Effector memory CD8-positive, alpha-beta T cell (primary cell): ENCODE measurements at regions not wholly inside any gene's neighbourhood (a gene's known extent, or its start where the extent isn't known, plus 50 kb on each side); places are given as distances from the start of the nearest gene placed in this dataset.
"Not testable (repeated sequence)": the region's sequence is repeated elsewhere in the genome, so short reads cannot be mapped to it uniquely, and the experiment has no call there.

Experiments used
- ATAC-seq: fragments of 150-1000 bp; cut with Tn5 transposase; replicated peaks from 2 replicates; pipeline ENCODE4 v1.10.0; 2021; ENCODE audit warnings: mild to moderate bottlenecking, moderate library complexity
- DNase-seq, 3 experiments: peaks; one replicate each; pipeline ENCODE4 v3.0.0; 2021
- H3K27ac Mint-ChIP-seq, 2 donors: one replicate each; pipeline ENCODE4 v1.8.0; 2022; ENCODE audit warnings: mild to moderate bottlenecking in 2 of 2, mixed read lengths in 2 of 2, moderate library complexity in 2 of 2
- H3K27me3 Mint-ChIP-seq, 2 donors: one replicate each; pipeline ENCODE4 v1.8.0; 2022; ENCODE audit warnings: mixed read lengths in 2 of 2
- H3K36me3 Mint-ChIP-seq: one replicate; pipeline ENCODE4 v1.8.0; 2022; ENCODE audit warnings: mild to moderate bottlenecking, moderate library complexity, mixed read lengths; ENCODE audit not compliant: insufficient read depth
- H3K4me1 Mint-ChIP-seq, 2 donors: one replicate each; pipeline ENCODE4 v1.8.0; 2022; ENCODE audit warnings: low read depth in 2 of 2, mixed read lengths in 2 of 2
- H3K4me3 Mint-ChIP-seq, 2 donors: one replicate each; pipeline ENCODE4 v1.8.0; 2022; ENCODE audit warnings: mild to moderate bottlenecking in 2 of 2, mixed read lengths in 2 of 2, moderate library complexity in 2 of 2
- H3K9me3 Mint-ChIP-seq, 2 donors: one replicate each; pipeline ENCODE4 v1.8.0; 2022; ENCODE audit warnings: mixed read lengths in 2 of 2

DNA sequence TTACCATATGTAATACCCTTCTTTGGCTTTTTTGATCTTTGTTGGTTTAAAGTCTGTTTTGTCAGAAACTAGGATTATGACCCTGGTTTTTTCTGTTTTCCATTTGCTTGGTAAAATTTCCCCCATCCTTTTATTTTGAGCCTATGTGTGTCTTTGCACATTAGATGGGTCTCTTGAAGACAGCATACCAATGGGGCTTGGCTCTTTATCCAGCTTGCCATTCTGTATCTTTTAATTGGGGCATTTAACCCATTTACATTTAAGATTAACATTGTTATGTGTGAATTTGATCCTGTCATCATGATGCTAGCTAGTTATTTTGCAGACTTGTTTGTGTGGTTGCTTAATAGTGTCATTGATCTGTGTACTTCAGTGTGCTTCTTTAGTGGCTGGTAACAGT is 103.1 kb upstream of the PHF24 start:
- not testable (repeated sequence) for DNase-seq, H3K4me1 Mint-ChIP-seq, H3K36me3 Mint-ChIP-seq, H3K27ac Mint-ChIP-seq, H3K4me3 Mint-ChIP-seq, ATAC-seq, H3K9me3 Mint-ChIP-seq
- peaks cover 23 to 45% of the 10 kb centered on the region in 2 donors for H3K27me3 Mint-ChIP-seq

GRCh38 chr9:34830068-34830467 is 120.1 kb upstream of the CCL21 start:
- no peak overlapping the region for H3K4me3 Mint-ChIP-seq
- H3K4me1 Mint-ChIP-seq, result no peaks in the 10 kb centered on the region
- H3K27ac Mint-ChIP-seq, result no peak overlapping the region
- peaks cover 6 to 27% of the 10 kb centered on the region in 2 donors for H3K27me3 Mint-ChIP-seq
- ATAC-seq (no peak), DNase-seq (no peak)
- no peaks in the 10 kb centered on the region for H3K9me3 Mint-ChIP-seq
- no peaks in the 10 kb centered on the region for H3K36me3 Mint-ChIP-seq

GRCh38 chr9:34826999-34827538 is 117.1 kb upstream of the CCL21 start:
- Mint-ChIP-seq H3K27ac (no peak overlapping the region), H3K4me1 (no peaks in the 10 kb centered on the region), H3K9me3 (no peaks in the 10 kb centered on the region), H3K4me3 (no peak overlapping the region), H3K27me3 (peaks cover 15 to 39% of the 10 kb centered on the region in 2 donors), H3K36me3 (no peaks in the 10 kb centered on the region)
- ATAC-seq (no peak), DNase-seq (no peak)

GRCh38 chr9:34825775-34826174 is 115.8 kb upstream of the CCL21 start:
- Mint-ChIP-seq H3K36me3 (no peaks in the 10 kb centered on the region), H3K4me1 (no peaks in the 10 kb centered on the region), H3K27ac (no peak overlapping the region), H3K4me3 (no peak overlapping the region), H3K27me3 (peaks cover 10 to 32% of the 10 kb centered on the region in 2 donors), H3K9me3 (no peaks in the 10 kb centered on the region)
- no peak for DNase-seq
- no peak for ATAC-seq

DNA sequence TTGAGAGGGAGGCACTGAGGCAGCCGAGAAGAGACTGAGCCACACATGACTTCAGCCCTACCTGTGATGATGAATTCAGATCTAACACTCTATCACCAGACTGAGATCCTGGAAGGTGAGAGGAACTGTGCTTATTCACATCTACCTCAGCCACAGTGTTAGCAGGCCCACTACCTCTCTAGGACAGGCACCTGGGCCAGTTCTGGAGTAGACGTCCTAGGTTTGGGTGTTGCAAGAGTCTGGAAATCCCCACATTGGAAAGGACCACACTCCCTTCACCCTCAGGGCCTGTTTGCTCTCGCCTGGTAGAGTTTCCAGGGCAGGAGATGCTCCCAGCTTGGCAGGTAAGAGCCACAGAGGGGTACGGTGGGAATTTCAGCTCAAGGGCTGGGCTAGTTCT is 113.8 kb upstream of the CCL21 start:
- no peak overlapping the region for H3K27ac Mint-ChIP-seq
- no peaks in the 10 kb centered on the region for H3K9me3 Mint-ChIP-seq
- ATAC-seq (no peak), DNase-seq (no peak)
- H3K27me3 Mint-ChIP-seq, result peaks cover 20 to 28% of the 10 kb centered on the region in 2 donors
- H3K36me3 Mint-ChIP-seq, result no peaks in the 10 kb centered on the region
- H3K4me3 Mint-ChIP-seq, result no peak overlapping the region
- H3K4me1 Mint-ChIP-seq, result no peaks in the 10 kb centered on the region

GRCh38 chr9:34810187-34810524 is 100.2 kb upstream of the CCL21 start:
- H3K27me3 Mint-ChIP-seq, result peaks cover 61 to 88% of the 10 kb centered on the region in 2 donors

GRCh38 chr9:34809504-34810186 is 99.7 kb upstream of the CCL21 start:
- no peaks in the 10 kb centered on the region for H3K36me3 Mint-ChIP-seq
- ATAC-seq (no peak), DNase-seq (no peak)
- H3K9me3 Mint-ChIP-seq, result no peaks in the 10 kb centered on the region
- H3K4me1 Mint-ChIP-seq, result no peaks in the 10 kb centered on the region
- no peak overlapping the region for H3K4me3 Mint-ChIP-seq
- H3K27ac Mint-ChIP-seq, result no peak overlapping the region
- H3K27me3 Mint-ChIP-seq, result peaks cover 61 to 86% of the 10 kb centered on the region in 2 donors

More at GRCh38 chr9:34810187-34810524, 100.2 kb upstream of the CCL21 start:
- Mint-ChIP-seq H3K4me3 (no peak overlapping the region), H3K4me1 (no peaks in the 10 kb centered on the region), H3K27ac (no peak overlapping the region), H3K36me3 (no peaks in the 10 kb centered on the region), H3K9me3 (no peaks in the 10 kb centered on the region)
- DNase-seq, result no peak
- no peak for ATAC-seq

- Mint-ChIP-seq H3K27me3 (peaks cover 55 to 59% of the 10 kb centered on the region in 2 donors), H3K9me3 (no peaks in the 10 kb centered on the region), H3K4me1 (no peaks in the 10 kb centered on the region), H3K27ac (no peak overlapping the region), H3K4me3 (no peak overlapping the region), H3K36me3 (no peaks in the 10 kb centered on the region)
- ATAC-seq, result no peak
- no peak for DNase-seq
Observed at GRCh38 chr9:34802916-34803315, 93.0 kb upstream of the CCL21 start.

DNA sequence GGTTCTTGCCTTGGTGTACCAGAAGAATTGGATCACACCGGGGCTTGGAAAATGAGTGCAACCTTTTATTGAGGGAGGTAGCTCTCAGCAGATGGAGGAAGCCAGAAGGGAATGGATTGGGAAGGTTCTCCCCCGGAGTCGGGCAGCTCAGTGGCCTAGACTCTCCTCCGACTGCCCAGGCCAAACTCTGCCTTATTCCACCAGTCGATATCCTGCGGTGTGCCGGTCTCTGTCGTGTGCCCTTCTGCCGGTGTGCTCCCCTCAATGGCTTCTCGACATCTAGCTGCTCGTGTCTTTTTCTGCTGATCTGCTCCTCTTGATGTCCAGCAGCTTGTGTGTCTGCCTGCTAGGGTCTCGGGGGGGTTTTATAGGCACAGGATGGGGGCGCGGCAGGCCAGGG is 87.4 kb upstream of the CCL21 start:
- no peak overlapping the region for H3K27ac Mint-ChIP-seq
- H3K4me1 Mint-ChIP-seq, result no peaks in the 10 kb centered on the region

DNA sequence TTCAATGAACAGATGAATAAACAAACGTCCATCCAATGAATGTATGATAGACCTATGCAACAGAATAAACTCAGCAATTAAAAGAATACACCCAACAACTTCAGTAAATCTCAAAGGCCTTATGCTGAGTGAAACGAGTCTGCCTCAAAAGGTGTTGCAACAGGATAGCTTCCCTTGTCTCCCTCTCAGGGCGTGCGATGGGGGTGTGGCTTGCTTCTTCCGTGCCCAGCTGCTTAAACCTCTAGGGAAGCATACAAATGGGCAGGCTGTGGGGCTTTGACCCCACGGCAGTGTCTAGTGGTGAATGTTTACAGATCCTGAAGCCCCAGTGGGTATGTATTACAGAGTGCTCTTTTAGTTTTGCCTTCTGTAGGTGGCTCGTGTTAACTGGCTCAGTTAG is 87.0 kb upstream of the CCL21 start:
- Mint-ChIP-seq H3K36me3 (no peaks in the 10 kb centered on the region), H3K27ac (no peak overlapping the region), H3K4me3 (no peak overlapping the region), H3K27me3 (peaks cover 63 to 73% of the 10 kb centered on the region in 2 donors), H3K9me3 (no peaks in the 10 kb centered on the region), H3K4me1 (no peaks in the 10 kb centered on the region)
- ATAC-seq, result no peak
- DNase-seq, result no peak

More for the DNA sequence above, 87.4 kb upstream of the CCL21 start:
- DNase-seq (no peak), ATAC-seq (no peak)
- H3K36me3 Mint-ChIP-seq, result no peaks in the 10 kb centered on the region
- H3K9me3 Mint-ChIP-seq, result no peaks in the 10 kb centered on the region
- no peak overlapping the region for H3K4me3 Mint-ChIP-seq
- H3K27me3 Mint-ChIP-seq, result peaks cover 63 to 75% of the 10 kb centered on the region in 2 donors

- Mint-ChIP-seq H3K27me3 (peaks cover 72 to 75% of the 10 kb centered on the region in 2 donors), H3K4me3 (no peak overlapping the region)
Observed at GRCh38 chr9:34793428-34793827, 83.5 kb upstream of the CCL21 start.

DNA sequence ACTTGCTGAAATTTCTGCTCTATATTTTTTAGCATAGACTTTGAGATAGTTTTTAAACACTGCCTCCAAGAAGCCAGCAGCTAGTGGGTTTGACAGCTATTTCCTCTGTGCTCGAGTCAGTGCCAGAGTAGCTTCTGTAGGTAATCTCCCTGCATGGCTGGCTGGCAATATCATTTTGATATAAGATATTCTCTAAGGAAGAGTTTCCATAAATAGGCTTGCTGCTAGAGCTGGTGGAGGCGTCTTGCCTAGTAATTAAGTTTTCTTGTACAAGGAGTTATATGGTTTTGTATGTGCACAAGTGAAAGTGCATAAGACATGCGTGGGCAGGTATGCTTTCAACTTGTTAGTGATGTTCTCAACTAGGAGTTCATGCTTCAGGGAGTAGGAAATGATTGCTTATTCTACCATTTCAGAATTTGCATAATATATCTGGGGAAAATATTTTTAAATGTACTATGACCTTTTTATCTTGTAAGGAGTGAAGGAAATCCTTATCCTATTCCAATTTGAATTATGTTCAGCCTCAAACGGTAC is 74.1 kb upstream of the CCL21 start:
- peaks cover 19 to 30% of the 10 kb centered on the region in 2 donors for H3K27me3 Mint-ChIP-seq
- H3K27ac Mint-ChIP-seq, result no peak overlapping the region
- no peaks in the 10 kb centered on the region for H3K4me1 Mint-ChIP-seq
- H3K9me3 Mint-ChIP-seq, result no peaks in the 10 kb centered on the region
- ATAC-seq, result no peak
- DNase-seq, result no peak
- H3K4me3 Mint-ChIP-seq, result no peak overlapping the region
- H3K36me3 Mint-ChIP-seq, result no peaks in the 10 kb centered on the region

More at GRCh38 chr9:34793428-34793827, 83.5 kb upstream of the CCL21 start:
- Mint-ChIP-seq H3K4me1 (no peaks in the 10 kb centered on the region), H3K36me3 (no peaks in the 10 kb centered on the region), H3K27ac (no peak overlapping the region), H3K9me3 (no peaks in the 10 kb centered on the region)
- ATAC-seq (no peak), DNase-seq (no peak)

DNA sequence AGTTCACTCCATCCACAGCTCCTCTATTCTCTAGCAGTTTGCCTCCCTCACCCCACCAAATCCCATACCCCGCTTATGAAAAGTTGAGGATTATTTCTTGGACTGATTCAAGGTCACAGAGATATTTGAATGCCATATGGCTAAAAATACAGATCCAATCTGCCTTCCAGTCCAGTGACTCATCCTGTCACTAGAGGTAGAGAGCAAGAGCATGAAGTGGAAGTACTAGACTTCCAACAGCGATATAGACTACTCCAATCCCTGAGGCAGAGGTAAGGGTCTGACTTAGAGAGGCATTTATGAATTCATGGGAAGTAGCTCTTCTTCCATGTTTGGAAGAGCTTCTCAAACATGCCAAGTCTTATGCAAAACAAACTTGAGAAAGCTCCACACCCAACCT is 72.4 kb upstream of the CCL21 start:
- Mint-ChIP-seq H3K9me3 (no peaks in the 10 kb centered on the region), H3K27ac (no peak overlapping the region), H3K4me3 (no peak overlapping the region), H3K36me3 (no peaks in the 10 kb centered on the region), H3K4me1 (peaks cover 0 to 2% of the 10 kb centered on the region in 2 donors), H3K27me3 (peaks cover 22 to 35% of the 10 kb centered on the region in 2 donors)
- no peak for ATAC-seq
- DNase-seq, result no peak

DNA sequence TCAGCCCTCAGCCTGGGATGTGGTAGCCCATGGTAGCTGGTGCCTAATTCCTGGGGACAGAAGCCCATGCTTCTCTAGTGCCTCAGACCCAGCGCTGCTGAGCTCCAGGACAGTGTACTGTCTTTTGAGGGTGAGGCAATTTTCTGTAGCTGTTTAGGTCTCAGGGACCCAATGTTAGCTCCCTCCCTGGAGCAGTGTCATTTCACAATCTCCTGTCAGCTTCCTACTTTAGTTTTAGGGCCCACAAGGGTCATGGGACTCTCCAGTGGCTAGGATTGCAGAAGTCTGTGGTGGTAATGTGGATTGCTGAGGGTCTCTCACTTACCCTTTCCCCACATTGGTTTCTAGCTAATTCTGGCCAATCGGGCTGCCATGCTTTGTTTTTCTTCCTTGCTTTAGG is 67.7 kb upstream of the CCL21 start:
- Mint-ChIP-seq H3K27ac (no peak overlapping the region), H3K36me3 (no peaks in the 10 kb centered on the region), H3K9me3 (peaks cover 0 to 3% of the 10 kb centered on the region in 2 donors), H3K4me1 (peaks cover 0 to 2% of the 10 kb centered on the region in 2 donors), H3K4me3 (no peak overlapping the region), H3K27me3 (peaks cover 38 to 47% of the 10 kb centered on the region in 2 donors)
- DNase-seq (no peak), ATAC-seq (no peak)
